Fibroblast of the aortic adventitia (primary cell): ENCODE measurements at regions not wholly inside any gene's neighbourhood (a gene's known extent, or its start where the extent isn't known, plus 50 kb on each side); places are given as distances from the start of the nearest gene placed in this dataset.

ENCODE experiments used
- DNase-seq: peaks from one replicate; pipeline ENCODE4 v3.0.0-alpha.2; 2010; ENCODE audit warnings: low read depth
- H3K4me3 ChIP-seq: 2 replicates; pipeline ENCODE4 v1.5.1; 2011; ENCODE audit warnings: low read depth, mild to moderate bottlenecking, control low read depth, low read length, moderate library complexity
- CTCF ChIP-seq: IDR thresholded peaks from 2 replicates; pipeline ENCODE4 v1.5.1; 2011; ENCODE audit warnings: mild to moderate bottlenecking, low read length, control low read depth, inconsistent platforms; ENCODE audit not compliant: insufficient read depth

GRCh38 chr3:43198791-43199644 is 87.3 kb upstream of the SNRK start:
- no peak for TF ChIP-seq CTCF
- no peak for DNase-seq
- H3K4me3 ChIP-seq: no peak overlapping the region

DNA sequence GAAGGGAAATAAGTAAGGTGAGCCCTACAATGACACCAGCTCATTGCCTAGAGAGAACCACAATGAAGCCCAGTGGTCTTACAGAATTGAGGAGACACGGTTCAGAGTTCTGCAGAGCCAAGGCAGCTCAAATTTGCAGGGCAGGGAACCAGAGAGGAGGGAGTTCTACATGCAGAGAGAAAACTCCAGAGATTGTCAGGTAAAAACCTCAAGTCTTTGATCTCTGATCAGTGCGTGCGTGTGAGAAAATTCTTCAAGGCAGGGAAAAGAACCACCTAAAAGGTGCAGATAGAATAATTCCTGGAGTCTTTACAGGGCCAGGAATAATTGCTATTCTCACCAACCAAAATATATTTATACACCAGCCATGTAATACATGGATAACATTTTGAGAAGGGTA is 88.0 kb upstream of the SNRK start:
- H3K4me3 ChIP-seq: no peak overlapping the region
- no peak for TF ChIP-seq CTCF
- DNase-seq: no peak

DNA sequence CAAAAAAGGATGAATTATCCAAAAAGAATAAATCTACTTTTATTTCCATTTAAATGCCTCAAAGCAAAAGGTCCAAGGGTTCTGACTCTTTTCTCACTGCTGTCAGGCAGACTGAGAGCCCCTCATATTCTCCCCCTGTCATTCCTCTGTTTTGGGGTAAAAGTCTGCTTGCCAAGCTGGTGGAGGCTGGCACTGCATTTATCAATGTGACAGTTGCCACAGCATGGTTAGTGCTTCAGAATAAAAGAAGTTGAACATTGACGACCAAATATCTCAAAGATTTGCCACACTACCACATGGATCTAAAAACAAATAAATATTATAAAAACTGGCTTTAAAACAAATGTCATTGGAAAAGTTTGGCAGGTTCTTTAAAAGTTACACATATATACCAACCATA is 89.2 kb upstream of the SNRK start:
- no peak for TF ChIP-seq CTCF
- DNase-seq: no peak
- no peak overlapping the region for H3K4me3 ChIP-seq

GRCh38 chr3:43196721-43197120 is 89.6 kb upstream of the SNRK start:
- DNase-seq: no peak
- TF ChIP-seq CTCF: no peak
- no peak overlapping the region for H3K4me3 ChIP-seq

DNA sequence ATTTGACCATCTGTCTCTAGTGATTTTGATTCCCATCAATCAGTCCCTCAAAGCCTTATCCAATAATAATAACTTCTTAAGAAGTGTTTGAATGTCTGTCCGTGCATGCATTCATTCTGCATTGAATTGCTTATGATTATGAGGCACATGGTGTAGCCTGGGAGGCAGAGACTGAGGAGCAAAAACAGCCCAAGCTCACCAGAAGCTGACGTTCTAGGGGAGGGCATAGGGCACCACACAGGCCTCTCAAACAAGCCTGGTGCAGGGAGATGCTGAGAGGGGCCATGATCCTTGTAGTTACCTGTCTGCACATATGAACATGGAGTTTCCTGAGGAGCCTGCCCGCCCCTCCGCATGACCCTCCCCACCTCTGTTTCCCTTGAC is 89.2 kb upstream of the POMGNT2 start:
- no peak overlapping the region for H3K4me3 ChIP-seq
- DNase-seq: no peak
- no peak for TF ChIP-seq CTCF

DNA sequence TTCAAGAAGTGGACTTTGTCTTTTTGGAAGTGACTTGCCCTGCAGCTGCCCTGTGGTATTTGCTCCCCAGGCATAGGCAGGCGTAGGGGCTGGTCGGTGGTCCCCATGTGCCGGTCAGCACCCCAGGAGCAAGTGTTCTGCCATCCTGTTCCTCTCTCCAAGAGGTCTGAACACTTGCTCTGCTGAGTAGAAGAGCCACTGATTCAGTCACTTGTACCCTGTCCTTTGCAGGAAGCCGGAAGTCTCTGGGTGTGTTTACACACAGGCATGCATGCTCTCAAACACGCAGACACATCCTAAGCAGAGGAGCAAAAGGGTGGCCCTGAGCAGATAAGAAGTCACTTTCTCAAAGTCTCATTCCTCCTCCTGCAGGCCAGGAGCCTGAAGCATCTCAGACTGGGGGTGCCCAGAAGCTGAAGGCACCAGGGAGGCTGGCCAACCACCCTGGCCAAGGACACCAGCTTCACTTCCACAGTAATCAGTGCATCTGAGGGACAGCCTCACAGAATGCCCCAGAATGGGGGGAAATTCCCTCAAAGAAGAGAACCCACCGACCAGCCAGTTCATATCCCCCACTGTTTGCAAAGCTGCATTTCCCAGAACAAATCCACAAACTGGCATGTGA is 88.7 kb upstream of the POMGNT2 start:
- TF ChIP-seq CTCF: no peak
- DNase-seq: no peak
- H3K4me3 ChIP-seq: no peak overlapping the region
